Activated T-cell treated with anti-CD3 and anti-CD28 coated beads, Interleukin-2, amount 50 U/mL, for 24 hours (primary cell): ENCODE measurements at regions not wholly inside any gene's neighbourhood (a gene's known extent, or its start where the extent isn't known, plus 50 kb on each side); places are given as distances from the start of the nearest gene placed in this dataset.
"Not testable (repeated sequence)": the region's sequence is repeated elsewhere in the genome, so short reads cannot be mapped to it uniquely, and the experiment has no call there.

Source experiments
- DNase-seq: peaks from one replicate; pipeline ENCODE4 v3.0.0-alpha.2; 2020
- H3K27ac Mint-ChIP-seq: 2 replicates; pipeline ENCODE4 v1.8.0; 2020; ENCODE audit warnings: mild to moderate bottlenecking, mixed read lengths
- H3K27me3 Mint-ChIP-seq: 2 replicates; pipeline ENCODE4 v1.8.0; 2020; ENCODE audit warnings: mixed read lengths
- H3K36me3 Mint-ChIP-seq: 2 replicates; pipeline ENCODE4 v1.8.0; 2020; ENCODE audit warnings: low read depth, mixed read lengths
- H3K4me1 Mint-ChIP-seq: 2 replicates; pipeline ENCODE4 v1.8.0; 2020; ENCODE audit warnings: low read depth, mixed read lengths
- H3K4me3 Mint-ChIP-seq: 2 replicates; pipeline ENCODE4 v1.8.0; 2020; ENCODE audit warnings: mild to moderate bottlenecking, moderate library complexity, mixed read lengths
- H3K9me3 Mint-ChIP-seq: 2 replicates; pipeline ENCODE4 v1.8.0; 2020; ENCODE audit warnings: mixed read lengths

- peaks cover 20% of the 10 kb centered on the region for H3K9me3 Mint-ChIP-seq
- H3K4me1 Mint-ChIP-seq, result no peaks in the 10 kb centered on the region
- no peaks in the 10 kb centered on the region for H3K27me3 Mint-ChIP-seq
- no peak overlapping the region for H3K27ac Mint-ChIP-seq
- no peaks in the 10 kb centered on the region for H3K36me3 Mint-ChIP-seq
- no peak for DNase-seq
- no peak overlapping the region for H3K4me3 Mint-ChIP-seq
Measured at GRCh38 chr13:55893540-55893939, 1247.2 kb upstream of the PRR20A start.

- no peaks in the 10 kb centered on the region for H3K36me3 Mint-ChIP-seq
- H3K27me3 Mint-ChIP-seq, result no peaks in the 10 kb centered on the region
- H3K27ac Mint-ChIP-seq, result no peak overlapping the region
- no peak overlapping the region for H3K4me3 Mint-ChIP-seq
- H3K4me1 Mint-ChIP-seq, result no peaks in the 10 kb centered on the region
- peaks cover 24% of the 10 kb centered on the region for H3K9me3 Mint-ChIP-seq
- DNase-seq, result no peak
Measured at GRCh38 chr13:55937180-55937579, 1203.5 kb upstream of the PRR20A start.

GRCh38 chr13:55948175-55948574, 1192.5 kb upstream of the PRR20A start:
- DNase-seq, result no peak
- H3K36me3 Mint-ChIP-seq, result no peaks in the 10 kb centered on the region
- peaks cover 22% of the 10 kb centered on the region for H3K9me3 Mint-ChIP-seq
- no peaks in the 10 kb centered on the region for H3K27me3 Mint-ChIP-seq
- H3K4me1 Mint-ChIP-seq, result no peaks in the 10 kb centered on the region
- no peak overlapping the region for H3K4me3 Mint-ChIP-seq
- H3K27ac Mint-ChIP-seq, result no peak overlapping the region

GRCh38 chr13:55963934-55964333, 1176.8 kb upstream of the PRR20A start:
- H3K27me3 Mint-ChIP-seq, result no peaks in the 10 kb centered on the region
- no peak overlapping the region for H3K27ac Mint-ChIP-seq
- H3K4me1 Mint-ChIP-seq, result no peaks in the 10 kb centered on the region
- H3K4me3 Mint-ChIP-seq, result no peak overlapping the region
- no peaks in the 10 kb centered on the region for H3K36me3 Mint-ChIP-seq
- H3K9me3 Mint-ChIP-seq, result peaks cover 8% of the 10 kb centered on the region
- no peak for DNase-seq

GRCh38 chr13:55967055-55967454, 1173.7 kb upstream of the PRR20A start:
- no peak for DNase-seq
- Mint-ChIP-seq H3K27me3 (no peaks in the 10 kb centered on the region), H3K27ac (no peak overlapping the region)

GRCh38 chr13:55977436-55977835, 1163.3 kb upstream of the PRR20A start:
- Mint-ChIP-seq H3K9me3 (peaks cover 22% of the 10 kb centered on the region), H3K27ac (no peak overlapping the region), H3K36me3 (no peaks in the 10 kb centered on the region), H3K4me3 (no peak overlapping the region), H3K4me1 (no peaks in the 10 kb centered on the region), H3K27me3 (no peaks in the 10 kb centered on the region)
- no peak for DNase-seq

More at GRCh38 chr13:55967055-55967454, 1173.7 kb upstream of the PRR20A start:
- Mint-ChIP-seq H3K4me3 (no peak overlapping the region), H3K4me1 (no peaks in the 10 kb centered on the region), H3K36me3 (no peaks in the 10 kb centered on the region), H3K9me3 (peaks cover 4% of the 10 kb centered on the region)

- Mint-ChIP-seq H3K9me3 (peaks cover 17% of the 10 kb centered on the region), H3K36me3 (no peaks in the 10 kb centered on the region), H3K27me3 (no peaks in the 10 kb centered on the region), H3K27ac (no peak overlapping the region), H3K4me1 (no peaks in the 10 kb centered on the region), H3K4me3 (no peak overlapping the region)
- DNase-seq, result no peak
Measured at GRCh38 chr13:55981381-55981780, 1159.3 kb upstream of the PRR20A start.

GRCh38 chr13:55984026-55984425, 1156.7 kb upstream of the PRR20A start:
- H3K4me1 Mint-ChIP-seq, H3K27ac Mint-ChIP-seq, H3K36me3 Mint-ChIP-seq, H3K27me3 Mint-ChIP-seq, H3K4me3 Mint-ChIP-seq, DNase-seq: not testable (repeated sequence)
- H3K9me3 Mint-ChIP-seq, result peaks cover 10% of the 10 kb centered on the region

GRCh38 chr13:55990631-55991030, 1150.1 kb upstream of the PRR20A start:
- H3K9me3 Mint-ChIP-seq, result peaks cover 16% of the 10 kb centered on the region
- DNase-seq, result no peak
- no peak overlapping the region for H3K27ac Mint-ChIP-seq
- H3K4me3 Mint-ChIP-seq, result no peak overlapping the region
- no peaks in the 10 kb centered on the region for H3K4me1 Mint-ChIP-seq
- H3K27me3 Mint-ChIP-seq, result no peaks in the 10 kb centered on the region
- H3K36me3 Mint-ChIP-seq, result no peaks in the 10 kb centered on the region

- no peak for DNase-seq
- peaks cover 16% of the 10 kb centered on the region for H3K9me3 Mint-ChIP-seq
- H3K36me3 Mint-ChIP-seq, result no peaks in the 10 kb centered on the region
- no peaks in the 10 kb centered on the region for H3K27me3 Mint-ChIP-seq
- no peak overlapping the region for H3K27ac Mint-ChIP-seq
- H3K4me3 Mint-ChIP-seq, result no peak overlapping the region
- no peaks in the 10 kb centered on the region for H3K4me1 Mint-ChIP-seq
Measured at GRCh38 chr13:55991666-55992065, 1149.1 kb upstream of the PRR20A start.

GRCh38 chr13:55992145-55992544, 1148.6 kb upstream of the PRR20A start:
- Mint-ChIP-seq H3K4me1 (no peaks in the 10 kb centered on the region), H3K4me3 (no peak overlapping the region), H3K27ac (no peak overlapping the region), H3K36me3 (no peaks in the 10 kb centered on the region), H3K9me3 (peaks cover 16% of the 10 kb centered on the region), H3K27me3 (no peaks in the 10 kb centered on the region)
- no peak for DNase-seq

GRCh38 chr13:55999709-56000108, 1141.0 kb upstream of the PRR20A start:
- H3K36me3 Mint-ChIP-seq, result no peaks in the 10 kb centered on the region
- H3K27me3 Mint-ChIP-seq, result no peaks in the 10 kb centered on the region
- H3K4me1 Mint-ChIP-seq, result no peaks in the 10 kb centered on the region
- H3K27ac Mint-ChIP-seq, result no peak overlapping the region
- H3K9me3 Mint-ChIP-seq, result peaks cover 27% of the 10 kb centered on the region
- no peak for DNase-seq
- H3K4me3 Mint-ChIP-seq, result no peak overlapping the region

- Mint-ChIP-seq H3K4me1 (no peaks in the 10 kb centered on the region), H3K27ac (no peak overlapping the region), H3K27me3 (no peaks in the 10 kb centered on the region), H3K4me3 (no peak overlapping the region), H3K36me3 (no peaks in the 10 kb centered on the region), H3K9me3 (peaks cover 12% of the 10 kb centered on the region)
- DNase-seq, result no peak
Measured at GRCh38 chr13:56009418-56009817, 1131.3 kb upstream of the PRR20A start.

GRCh38 chr13:56012644-56013043, 1128.1 kb upstream of the PRR20A start:
- Mint-ChIP-seq H3K27ac (no peak overlapping the region), H3K4me3 (no peak overlapping the region), H3K36me3 (no peaks in the 10 kb centered on the region), H3K27me3 (no peaks in the 10 kb centered on the region), H3K9me3 (peaks cover 9% of the 10 kb centered on the region), H3K4me1 (no peaks in the 10 kb centered on the region)
- DNase-seq, result no peak

- DNase-seq, result no peak
- H3K4me1 Mint-ChIP-seq, result no peaks in the 10 kb centered on the region
- no peaks in the 10 kb centered on the region for H3K27me3 Mint-ChIP-seq
- no peaks in the 10 kb centered on the region for H3K36me3 Mint-ChIP-seq
- H3K9me3 Mint-ChIP-seq, result peaks cover 21% of the 10 kb centered on the region
- H3K27ac Mint-ChIP-seq, result no peak overlapping the region
- no peak overlapping the region for H3K4me3 Mint-ChIP-seq
Measured at GRCh38 chr13:56015919-56016318, 1124.8 kb upstream of the PRR20A start.

- no peaks in the 10 kb centered on the region for H3K4me1 Mint-ChIP-seq
- peaks cover 20% of the 10 kb centered on the region for H3K9me3 Mint-ChIP-seq
- H3K27ac Mint-ChIP-seq, result no peak overlapping the region
- no peak for DNase-seq
- no peaks in the 10 kb centered on the region for H3K27me3 Mint-ChIP-seq
- H3K4me3 Mint-ChIP-seq, result no peak overlapping the region
- no peaks in the 10 kb centered on the region for H3K36me3 Mint-ChIP-seq
Measured at GRCh38 chr13:56019606-56020005, 1121.1 kb upstream of the PRR20A start.
